ENCODE measurements at regions not wholly inside any gene's neighbourhood (a gene's known extent, or its start where the extent isn't known, plus 50 kb on each side); places are given as distances from the start of the nearest gene placed in this dataset.

GRCh38 chr5:58123501-58123900 lies 336.4 kb downstream of the PLK2 start:
- Histone ChIP-seq H3K4me1 (ENCODE audit: control insufficient read depth in 1 of 2, insufficient read depth in 2 of 2, low read depth in 1 of 2, low read length in 1 of 2) (peaks cover 0 to 2% of the 10 kb centered on the region in 2 experiments; a peak in 2 of 4 replicates), H3K4me2 (no peak overlapping the region), H3K79me2 (ENCODE audit: insufficient read depth) (no peaks in the 10 kb centered on the region), H2AFZ (ENCODE audit: low read depth) (no peak overlapping the region), H3K27ac (ENCODE audit: low read depth in 2 of 2, low read length in 1 of 2) (no peak overlapping the region), H3K36me3 (replicated peaks in 1 of 2; ENCODE audit: control insufficient read depth in 1 of 2, insufficient read depth in 2 of 2, low read length in 1 of 2) (no peaks in the 10 kb centered on the region), H3F3A (replicated peaks; ENCODE audit: insufficient read depth) (no peaks in the 10 kb centered on the region), H3K9ac (no peak overlapping the region), H3K9me3 (no peaks in the 10 kb centered on the region), H3K9me2 (no peaks in the 10 kb centered on the region), H3K27me3 (ENCODE audit: insufficient read depth) (no peaks in the 10 kb centered on the region), H4K20me1 (ENCODE audit: insufficient read depth) (no peaks in the 10 kb centered on the region), H3K4me3 (ENCODE audit: low read depth in 2 of 2, low read length in 1 of 2) (no peak overlapping the region)
- POLR2A ChIA-PET: no interaction called here
- CTCF ChIA-PET: no interaction called here
- TF ChIP-seq MAX (IDR thresholded peaks at IDR 0.05; ENCODE audit: low read depth): no peak
- TF ChIP-seq IRF3 (IDR thresholded peaks at IDR 0.05; ENCODE audit: low read depth, low read length): no peak
- no peak for TF ChIP-seq RFX5 (IDR thresholded peaks at IDR 0.05; ENCODE audit: low read length)
- no peak for TF ChIP-seq FOXM1 (IDR thresholded peaks at IDR 0.05; ENCODE audit: low read depth)
- TF ChIP-seq NRF1 (IDR thresholded peaks at IDR 0.05; ENCODE audit: low read depth, low read length): no peak
- no peak for TF ChIP-seq EZH2phosphoT487 (IDR thresholded peaks at IDR 0.05; ENCODE audit: borderline replicate concordance, low read depth)
- TF ChIP-seq USF1 (IDR thresholded peaks at IDR 0.05; ENCODE audit: borderline replicate concordance, low read depth): no peak
- no peak for TF ChIP-seq NFIC (IDR thresholded peaks at IDR 0.05; ENCODE audit: borderline replicate concordance)
- TF ChIP-seq SMC3 (IDR thresholded peaks at IDR 0.05; ENCODE audit: low read depth, low read length): no peak
- no peak for TF ChIP-seq GATA2 (CRISPR knock-in tag; IDR thresholded peaks at IDR 0.05)
- TF ChIP-seq FOXJ3 (CRISPR knock-in tag; IDR thresholded peaks at IDR 0.05): no peak
- TF ChIP-seq REST (IDR thresholded peaks at IDR 0.05; ENCODE audit: low read depth, low read length): no peak
- TF ChIP-seq USF2 (IDR thresholded peaks at IDR 0.05; ENCODE audit: borderline replicate concordance, low read depth, low read length): no peak
- TF ChIP-seq SIN3A (IDR thresholded peaks at IDR 0.05; ENCODE audit: borderline replicate concordance, low read depth, low read length): no peak
- no peak for TF ChIP-seq CTCF (IDR thresholded peaks at IDR 0.05)
- TF ChIP-seq FOSL2 (IDR thresholded peaks at IDR 0.05; ENCODE audit: borderline replicate concordance, low read depth): no peak
- TF ChIP-seq TAF1 (IDR thresholded peaks at IDR 0.05; ENCODE audit: borderline replicate concordance, low read depth, low read length): no peak
- TF ChIP-seq GABPA (IDR thresholded peaks at IDR 0.05; ENCODE audit: low read depth): no peak
- TF ChIP-seq JUND (IDR thresholded peaks at IDR 0.05): no peak
- no peak for DNase-seq
- WGBS (ENCODE audit: low lambda C conversion rate): 97% methylated on average over 4 of the region's 4 CpGs
